Breast epithelium (tissue), 3 donors: ENCODE measurements at regions not wholly inside any gene's neighbourhood (a gene's known extent, or its start where the extent isn't known, plus 50 kb on each side); places are given as distances from the start of the nearest gene placed in this dataset.

ENCODE experiments used
- CTCF ChIP-seq, 3 donors: fragments of 450-650 bp; IDR thresholded peaks; one replicate each; pipeline ENCODE4 v1.5.1; 2016 to 2017; ENCODE audit warnings: antibody characterized with exemption in 3 of 3, mild to moderate bottlenecking in 3 of 3, moderate library complexity in 3 of 3
- POLR2A ChIP-seq: fragments of 450-650 bp; IDR thresholded peaks from one replicate; pipeline ENCODE4 v1.6.1; 2016; ENCODE audit warnings: antibody characterized with exemption, mild to moderate bottlenecking, moderate library complexity

GRCh38 chr6:23301556-23301955 is 732.2 kb downstream of the HDGFL1 start:
- no peak for TF ChIP-seq CTCF (IDR thresholded peaks at IDR 0.05)
- TF ChIP-seq POLR2A = no peak
